MM.1S (cell line): ENCODE measurements at regions not wholly inside any gene's neighbourhood (a gene's known extent, or its start where the extent isn't known, plus 50 kb on each side); places are given as distances from the start of the nearest gene placed in this dataset.
"Not testable (repeated sequence)": the region's sequence is repeated elsewhere in the genome, so short reads cannot be mapped to it uniquely, and the experiment has no call there.

Experiments
- DNase-seq: peaks from one replicate; pipeline ENCODE4 v3.0.0-alpha.2; 2015
- H2AFZ ChIP-seq: fragments of 300-600 bp; sonication (generic); 2 replicates; pipeline ENCODE4 v1.6.0; 2016; ENCODE audit warnings: antibody characterized with exemption, low read length
- H3F3A ChIP-seq: fragments of 300-600 bp; sonication (generic); 2 replicates; pipeline ENCODE4 v1.6.1; 2016; ENCODE audit warnings: mild to moderate bottlenecking, antibody characterized with exemption, low read length, moderate library complexity, mixed read lengths; ENCODE audit not compliant: insufficient read depth
- H3K27ac ChIP-seq: fragments of 300-600 bp; sonication (generic); 2 replicates; pipeline ENCODE4 v1.5.1; 2016; ENCODE audit warnings: mild to moderate bottlenecking, low read length
- H3K27me3 ChIP-seq: fragments of 300-600 bp; sonication (generic); replicated peaks from 2 replicates; pipeline ENCODE4 v1.6.0; 2016; ENCODE audit warnings: low read length; ENCODE audit not compliant: insufficient read depth
- H3K36me3 ChIP-seq: fragments of 300-600 bp; sonication (generic); replicated peaks from 2 replicates; pipeline ENCODE4 v1.6.1; 2016; ENCODE audit warnings: mild to moderate bottlenecking, low read length, mixed read lengths; ENCODE audit not compliant: insufficient read depth
- H3K4me1 ChIP-seq: fragments of 300-600 bp; sonication (generic); 2 replicates; pipeline ENCODE4 v1.6.1; 2016; ENCODE audit warnings: low read length, mixed read lengths
- H3K4me2 ChIP-seq: fragments of 300-600 bp; sonication (generic); 2 replicates; pipeline ENCODE4 v1.6.0; 2016; ENCODE audit warnings: low read depth, low read length
- H3K4me3 ChIP-seq: fragments of 300-600 bp; sonication (generic); 2 replicates; pipeline ENCODE4 v1.5.1; 2016; ENCODE audit warnings: low read length, mixed read lengths
- H3K79me2 ChIP-seq: fragments of 300-600 bp; sonication (generic); 2 replicates; pipeline ENCODE4 v1.6.1; 2016; ENCODE audit warnings: mixed run types, low read length, mixed read lengths
- H3K9ac ChIP-seq: fragments of 300-600 bp; sonication (generic); 2 replicates; pipeline ENCODE4 v1.6.1; 2016; ENCODE audit warnings: low read length, mixed read lengths
- H3K9me2 ChIP-seq: fragments of 300-600 bp; sonication (generic); replicated peaks from 2 replicates; pipeline ENCODE4 v1.6.1; 2016; ENCODE audit warnings: mild to moderate bottlenecking, low read length, mixed read lengths; ENCODE audit not compliant: insufficient read depth
- H3K9me3 ChIP-seq: fragments of 300-600 bp; sonication (generic); replicated peaks from 2 replicates; pipeline ENCODE4 v1.6.1; 2016; ENCODE audit warnings: mild to moderate bottlenecking, low read length, mixed read lengths; ENCODE audit not compliant: insufficient read depth
- H4K20me1 ChIP-seq: fragments of 300-600 bp; sonication (generic); 2 replicates; pipeline ENCODE4 v1.6.1; 2016; ENCODE audit warnings: mild to moderate bottlenecking, low read length, moderate library complexity, mixed read lengths; ENCODE audit not compliant: insufficient read depth

DNA sequence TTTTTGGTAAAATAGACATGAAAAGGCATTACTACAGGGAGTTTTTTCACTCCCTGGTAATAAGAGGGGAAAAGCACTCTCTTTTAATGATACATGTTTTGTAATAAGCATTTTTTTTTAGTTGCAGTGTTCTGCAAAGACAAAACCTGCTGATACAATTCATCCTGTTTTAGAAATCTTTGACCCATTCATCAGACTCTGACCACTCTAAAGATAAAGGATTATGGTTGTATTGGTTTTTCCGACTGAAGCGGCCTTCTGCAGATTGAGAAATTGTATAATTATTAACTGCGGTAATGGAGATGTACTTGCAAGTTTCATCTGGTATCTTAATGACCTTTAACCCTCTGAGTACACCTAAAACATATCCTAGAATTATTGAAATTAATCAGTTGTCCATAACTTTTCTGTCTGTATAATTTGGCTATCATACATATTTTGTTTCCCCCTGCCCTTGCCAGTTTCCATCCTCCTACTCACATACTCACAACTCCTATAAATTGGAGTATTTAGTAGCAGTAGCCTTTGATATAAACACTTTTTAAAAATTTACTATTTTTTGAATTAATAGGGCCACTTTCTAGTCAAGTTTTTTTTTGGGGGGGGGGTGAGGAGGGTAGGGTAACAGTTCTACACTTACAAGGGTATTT is 79.4 kb downstream of the SYT15B start:
- not testable (repeated sequence) for H3K27ac ChIP-seq, H3K4me2 ChIP-seq, H3K4me3 ChIP-seq, H3K79me2 ChIP-seq, H3K9me2 ChIP-seq, H2AFZ ChIP-seq, H3K27me3 ChIP-seq, H3K9me3 ChIP-seq, H3F3A ChIP-seq, H3K4me1 ChIP-seq, DNase-seq, H3K36me3 ChIP-seq, H3K9ac ChIP-seq, H4K20me1 ChIP-seq

DNA sequence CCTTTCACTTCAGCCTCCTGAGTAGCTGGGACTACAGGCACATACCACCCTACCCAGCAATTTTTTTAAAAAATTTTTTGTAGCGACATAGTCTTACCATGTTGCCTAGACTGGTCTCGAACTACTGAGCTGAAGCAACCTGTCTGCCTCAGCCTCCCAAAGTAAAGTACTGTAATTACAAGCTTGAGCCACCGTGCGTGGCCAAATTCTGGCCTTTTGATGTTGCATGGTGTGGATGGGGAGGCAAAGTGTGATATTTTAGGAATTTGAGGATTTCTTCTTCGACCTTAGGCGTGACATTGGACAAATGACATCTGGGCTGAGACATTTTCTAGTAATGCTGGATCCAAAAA is 81.8 kb downstream of the SYT15B start:
- not testable (repeated sequence) for H3F3A ChIP-seq, H3K27ac ChIP-seq, H3K4me2 ChIP-seq, H3K79me2 ChIP-seq, DNase-seq, H3K9me3 ChIP-seq, H3K9me2 ChIP-seq, H3K27me3 ChIP-seq, H3K4me1 ChIP-seq, H3K36me3 ChIP-seq, H4K20me1 ChIP-seq, H2AFZ ChIP-seq, H3K9ac ChIP-seq, H3K4me3 ChIP-seq

DNA sequence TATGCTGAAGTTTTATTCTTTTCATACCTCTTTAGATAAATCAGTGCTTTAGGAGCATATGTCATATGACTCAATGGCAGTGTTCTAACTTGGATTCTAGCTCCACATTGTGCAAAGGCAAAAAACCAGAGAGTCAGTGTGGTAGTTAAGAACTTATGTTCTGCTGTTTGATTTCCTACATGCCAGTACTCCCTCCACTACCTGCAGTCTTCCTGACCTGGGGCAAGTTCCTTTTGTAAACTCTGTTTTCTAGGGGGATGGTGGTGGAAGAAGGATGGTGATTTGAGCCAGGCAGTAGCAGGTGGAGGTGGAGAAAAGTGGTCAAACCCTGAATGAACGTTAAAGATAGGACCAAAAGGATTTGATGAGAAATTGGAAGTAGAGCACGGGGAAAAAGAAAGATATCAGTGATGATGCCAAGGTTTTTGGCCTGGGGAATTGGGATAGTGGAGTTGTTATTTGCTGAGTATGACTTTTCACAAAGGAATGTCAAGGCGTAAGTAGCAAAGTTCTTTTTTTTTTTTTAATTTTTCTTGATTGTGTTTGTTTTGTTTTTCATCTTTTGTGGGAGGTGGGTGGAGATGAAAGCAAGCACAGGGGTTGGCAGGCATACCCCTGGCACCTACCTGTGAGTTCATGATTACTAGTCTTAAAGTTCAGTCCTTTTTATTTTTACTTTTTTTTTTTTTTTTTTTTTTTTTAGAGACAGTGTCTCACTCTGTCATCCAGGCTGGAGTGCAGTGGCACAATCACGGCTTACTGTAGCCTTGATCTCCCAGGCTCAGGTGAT is 82.3 kb downstream of the SYT15B start:
- H3K4me3 ChIP-seq, DNase-seq: not testable (repeated sequence)

DNA sequence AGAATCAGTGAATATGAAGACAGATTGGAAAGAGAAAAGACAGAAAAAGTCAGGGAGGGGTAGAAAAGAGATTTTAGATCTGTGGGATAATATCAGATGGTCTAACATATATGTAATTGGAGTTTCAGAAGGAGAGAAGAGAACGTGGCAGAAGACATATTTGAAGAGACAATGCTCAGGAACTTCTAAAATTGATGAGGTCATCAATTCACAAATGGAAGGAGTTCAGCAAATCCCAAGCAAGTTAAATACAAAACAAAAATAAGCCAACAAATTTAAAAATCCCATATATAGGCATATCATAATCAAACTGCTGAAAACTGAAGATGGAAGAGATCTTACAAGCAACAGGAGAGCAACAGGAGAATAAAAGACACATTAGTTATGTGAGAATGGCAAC is 87.3 kb downstream of the SYT15B start:
- DNase-seq, H3K9me3 ChIP-seq: not testable (repeated sequence)

More for the DNA sequence above, 82.3 kb downstream of the SYT15B start:
- not testable (repeated sequence) for H3K4me2 ChIP-seq, H3K9me2 ChIP-seq, H4K20me1 ChIP-seq, H3K27me3 ChIP-seq, H3K36me3 ChIP-seq, H3K9ac ChIP-seq, H2AFZ ChIP-seq, H3K9me3 ChIP-seq, H3K79me2 ChIP-seq, H3F3A ChIP-seq, H3K4me1 ChIP-seq, H3K27ac ChIP-seq

GRCh38 chr10:47675577-47675976 is 87.8 kb downstream of the SYT15B start:
- DNase-seq, H3K4me3 ChIP-seq: not testable (repeated sequence)

More for the DNA sequence above, 87.3 kb downstream of the SYT15B start:
- H3K36me3 ChIP-seq, H3K9ac ChIP-seq, H3K4me2 ChIP-seq, H3K4me3 ChIP-seq, H3K79me2 ChIP-seq, H3K27ac ChIP-seq, H3K27me3 ChIP-seq, H3K9me2 ChIP-seq, H4K20me1 ChIP-seq, H2AFZ ChIP-seq, H3K4me1 ChIP-seq, H3F3A ChIP-seq: not testable (repeated sequence)

DNA sequence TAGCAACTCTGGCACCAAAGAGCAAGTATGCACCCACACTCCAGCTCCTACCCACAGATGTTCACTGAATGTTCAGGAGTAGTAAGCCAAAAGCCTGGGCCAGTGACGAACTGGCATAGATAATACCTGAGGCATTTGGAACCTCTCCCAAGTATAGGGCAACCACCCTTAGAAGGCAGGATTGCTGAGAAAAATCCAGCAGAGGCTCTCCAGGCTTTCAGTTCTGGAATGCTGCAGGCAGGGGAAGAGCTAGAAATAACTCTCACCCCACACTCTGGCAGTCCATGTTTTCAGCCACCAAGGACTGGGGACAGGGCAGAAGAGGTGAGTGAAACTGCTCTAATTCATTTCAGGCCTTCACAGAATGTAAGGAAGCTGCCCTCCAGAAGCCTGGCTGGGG is 90.3 kb downstream of the SYT15B start:
- H3K79me2 ChIP-seq, DNase-seq, H3K27ac ChIP-seq: not testable (repeated sequence)

More at GRCh38 chr10:47675577-47675976, 87.8 kb downstream of the SYT15B start:
- H3K36me3 ChIP-seq, H3K4me1 ChIP-seq, H3F3A ChIP-seq, H3K9ac ChIP-seq, H3K27ac ChIP-seq, H4K20me1 ChIP-seq, H2AFZ ChIP-seq, H3K9me3 ChIP-seq, H3K79me2 ChIP-seq, H3K4me2 ChIP-seq, H3K9me2 ChIP-seq, H3K27me3 ChIP-seq: not testable (repeated sequence)

DNA sequence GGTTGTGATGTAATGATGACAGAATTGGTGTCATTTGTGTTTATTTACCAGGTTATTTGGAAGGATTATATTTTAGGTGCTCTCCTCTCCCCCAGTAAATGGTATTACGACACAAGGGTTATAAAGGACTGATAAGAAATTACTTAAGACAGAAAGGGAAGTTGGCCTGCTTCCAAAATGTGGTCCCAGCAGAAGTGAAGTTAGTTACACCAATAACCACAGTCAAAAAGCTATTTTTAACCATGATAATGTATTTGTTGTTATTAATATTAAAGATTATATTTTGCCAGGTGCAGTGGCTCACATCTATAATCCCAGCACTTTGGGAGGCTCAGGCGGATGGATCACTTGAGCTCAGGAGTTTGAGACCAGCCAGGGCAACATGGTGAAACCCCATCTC is 92.5 kb downstream of the SYT15B start:
- not testable (repeated sequence) for H3F3A ChIP-seq, H3K27me3 ChIP-seq, H3K79me2 ChIP-seq, H3K9me3 ChIP-seq, H3K4me3 ChIP-seq, H3K9me2 ChIP-seq, H3K27ac ChIP-seq, H3K36me3 ChIP-seq, H3K4me2 ChIP-seq, H4K20me1 ChIP-seq, H2AFZ ChIP-seq, DNase-seq, H3K9ac ChIP-seq, H3K4me1 ChIP-seq

More for the DNA sequence above, 90.3 kb downstream of the SYT15B start:
- H3K27me3 ChIP-seq, H3K9me2 ChIP-seq, H3K9ac ChIP-seq, H3K36me3 ChIP-seq, H3K4me2 ChIP-seq, H4K20me1 ChIP-seq, H3F3A ChIP-seq, H3K4me1 ChIP-seq, H2AFZ ChIP-seq, H3K9me3 ChIP-seq, H3K4me3 ChIP-seq: not testable (repeated sequence)

GRCh38 chr10:47661955-47662577 is 101.3 kb downstream of the SYT15B start:
- not testable (repeated sequence) for DNase-seq, H3K9me2 ChIP-seq, H3K27ac ChIP-seq

More at GRCh38 chr10:47661955-47662577, 101.3 kb downstream of the SYT15B start:
- H3K79me2 ChIP-seq, H3K27me3 ChIP-seq, H3F3A ChIP-seq, H3K4me3 ChIP-seq, H3K9me3 ChIP-seq, H3K4me1 ChIP-seq, H4K20me1 ChIP-seq, H3K36me3 ChIP-seq, H3K4me2 ChIP-seq, H2AFZ ChIP-seq, H3K9ac ChIP-seq: not testable (repeated sequence)
